WTC11 (cell line): ENCODE measurements at regions not wholly inside any gene's neighbourhood (a gene's known extent, or its start where the extent isn't known, plus 50 kb on each side); places are given as distances from the start of the nearest gene placed in this dataset.

Source experiments
- ATAC-seq: fragments of 200-7000 bp; cut with Tn5 transposase; 2 replicates; pipeline ENCODE4 v1.10.0; 2021; ENCODE audit warnings: mild to moderate bottlenecking, moderate library complexity
- CTCF ChIA-PET: fragments of 300-600 bp; sonication (Branson Sonifier 250); formaldehyde crosslinking; loops from one replicate; lab custom pipeline; 2021; ENCODE audit warnings: antibody characterized with exemption; lab: Charles Lee
- POLR2A ChIA-PET: fragments of 350-600 bp; sonication (Branson Sonifier 250); formaldehyde crosslinking; loops from one replicate; lab custom pipeline; 2021; ENCODE audit warnings: antibody characterized with exemption; lab: Charles Lee
- DNase-seq: peaks from one replicate; pipeline ENCODE4 v3.0.0; 2021; ENCODE audit warnings: low spot score
- H3K27ac Mint-ChIP-seq: 2 replicates; pipeline ENCODE4 v1.8.0; 2021; ENCODE audit warnings: mixed read lengths
- H3K27me3 Mint-ChIP-seq: 2 replicates; pipeline ENCODE4 v1.8.0; 2021; ENCODE audit warnings: low read depth, mild to moderate bottlenecking, moderate library complexity, mixed read lengths
- H3K36me3 Mint-ChIP-seq: 2 replicates; pipeline ENCODE4 v1.8.0; 2021; ENCODE audit warnings: mixed read lengths
- H3K4me1 Mint-ChIP-seq: 2 replicates; pipeline ENCODE4 v1.8.0; 2022; ENCODE audit warnings: mixed read lengths
- H3K4me3 Mint-ChIP-seq: 2 replicates; pipeline ENCODE4 v1.8.0; 2021; ENCODE audit warnings: mild to moderate bottlenecking, moderate library complexity, mixed read lengths
- H3K9me3 Mint-ChIP-seq: 2 replicates; pipeline ENCODE4 v1.8.0; 2021; ENCODE audit warnings: mixed read lengths
- AR ChIP-seq: fragments of 250-450 bp; sonication (Bioruptor Pico); IDR thresholded peaks from 2 replicates; pipeline ENCODE4 v1.9.0; 2021; ENCODE audit warnings: mild to moderate bottlenecking
- E2F1 ChIP-seq: sonication (generic); formaldehyde crosslinking; IDR thresholded peaks from 2 replicates; pipeline ENCODE4 v1.8.0; 2022; ENCODE audit warnings: mild to moderate bottlenecking, missing genetic modification reagents
- E2F5 ChIP-seq: sonication (generic); formaldehyde crosslinking; IDR thresholded peaks from 2 replicates; pipeline ENCODE4 v1.8.1; 2022; ENCODE audit warnings: mild to moderate bottlenecking, moderate library complexity, missing genetic modification reagents
- ELF4 ChIP-seq: sonication (generic); formaldehyde crosslinking; IDR thresholded peaks from 2 replicates; pipeline ENCODE4 v1.8.1; 2022; ENCODE audit warnings: low read depth, mild to moderate bottlenecking, moderate library complexity, missing genetic modification reagents
- ERG ChIP-seq: fragments of 250-450 bp; sonication (Bioruptor Pico); IDR thresholded peaks from 2 replicates; pipeline ENCODE4 v1.8.0; 2021; ENCODE audit warnings: mild to moderate bottlenecking
- ETV6 ChIP-seq: sonication (generic); formaldehyde crosslinking; IDR thresholded peaks from 2 replicates; pipeline ENCODE4 v1.8.1; 2022; ENCODE audit warnings: mild to moderate bottlenecking, missing genetic modification reagents
- GABPB1 ChIP-seq: sonication (generic); formaldehyde crosslinking; IDR thresholded peaks from 2 replicates; pipeline ENCODE4 v1.8.1; 2023; ENCODE audit warnings: mild to moderate bottlenecking, missing genetic modification reagents
- NR1H2 ChIP-seq: sonication (generic); formaldehyde crosslinking; IDR thresholded peaks from 2 replicates; pipeline ENCODE4 v1.9.0; 2021; ENCODE audit warnings: mild to moderate bottlenecking, moderate library complexity, missing genetic modification reagents
- USF1 ChIP-seq: sonication (generic); formaldehyde crosslinking; IDR thresholded peaks from 2 replicates; pipeline ENCODE4 v1.8.0; 2022; ENCODE audit warnings: mild to moderate bottlenecking, missing genetic modification reagents
- ZNF138 ChIP-seq: sonication (generic); formaldehyde crosslinking; conservative IDR thresholded peaks from 2 replicates; pipeline ENCODE4 v1.8.1; 2022; ENCODE audit warnings: mild to moderate bottlenecking, moderate library complexity, missing genetic modification reagents
- ZNF416 ChIP-seq: fragments of 250-450 bp; sonication (Bioruptor Pico); IDR thresholded peaks from 2 replicates; pipeline ENCODE4 v1.9.0; 2021; ENCODE audit warnings: mild to moderate bottlenecking, inconsistent platforms
- TF ChIP-seq, protein P1 (sequence below): sonication (generic); formaldehyde crosslinking; IDR thresholded peaks from 2 replicates; pipeline ENCODE4 v1.8.1; 2022; ENCODE audit warnings: low read depth, mild to moderate bottlenecking, moderate library complexity, missing genetic modification reagents, borderline replicate concordance
- TF ChIP-seq, protein P2 (sequence below): fragments of 250-450 bp; sonication (Bioruptor Pico); conservative IDR thresholded peaks from 2 replicates; pipeline ENCODE4 v1.9.0; 2021; ENCODE audit warnings: mild to moderate bottlenecking
- TF ChIP-seq, protein P3 (sequence below): sonication (generic); formaldehyde crosslinking; IDR thresholded peaks from 2 replicates; pipeline ENCODE4 v1.8.0; 2022; ENCODE audit warnings: missing genetic modification reagents
- TF ChIP-seq, protein P4 (sequence below): sonication (generic); formaldehyde crosslinking; IDR thresholded peaks from 2 replicates; pipeline ENCODE4 v1.8.1; 2022; ENCODE audit warnings: low read depth, missing genetic modification reagents, borderline replicate concordance

DNA sequence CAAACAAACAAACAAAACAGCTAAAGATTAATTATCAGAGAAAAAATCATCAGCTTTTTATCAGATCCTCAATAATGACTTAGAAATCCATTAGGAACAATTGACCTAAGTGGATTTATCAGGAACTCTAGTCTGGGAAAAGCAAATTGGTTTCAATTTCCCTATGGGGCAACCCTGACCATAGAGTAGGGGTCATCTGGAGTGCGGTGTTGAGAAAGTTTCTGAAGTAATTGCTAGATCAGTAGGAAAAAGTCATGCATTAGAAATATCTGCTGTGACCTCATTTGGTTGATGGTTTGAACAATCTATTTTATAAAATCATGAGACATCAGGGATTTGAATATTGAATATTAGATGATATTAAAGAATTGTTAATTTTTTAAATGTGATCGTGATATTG is 507.9 kb downstream of the TXNL1 start (continued):
- TF ChIP-seq E2F5 (CRISPR knock-in tag) (no peak), NR1H2 (CRISPR knock-in tag) (no peak), ZNF416 (CRISPR knock-in tag) (no peak), AR (CRISPR knock-in tag) (no peak)

DNA sequence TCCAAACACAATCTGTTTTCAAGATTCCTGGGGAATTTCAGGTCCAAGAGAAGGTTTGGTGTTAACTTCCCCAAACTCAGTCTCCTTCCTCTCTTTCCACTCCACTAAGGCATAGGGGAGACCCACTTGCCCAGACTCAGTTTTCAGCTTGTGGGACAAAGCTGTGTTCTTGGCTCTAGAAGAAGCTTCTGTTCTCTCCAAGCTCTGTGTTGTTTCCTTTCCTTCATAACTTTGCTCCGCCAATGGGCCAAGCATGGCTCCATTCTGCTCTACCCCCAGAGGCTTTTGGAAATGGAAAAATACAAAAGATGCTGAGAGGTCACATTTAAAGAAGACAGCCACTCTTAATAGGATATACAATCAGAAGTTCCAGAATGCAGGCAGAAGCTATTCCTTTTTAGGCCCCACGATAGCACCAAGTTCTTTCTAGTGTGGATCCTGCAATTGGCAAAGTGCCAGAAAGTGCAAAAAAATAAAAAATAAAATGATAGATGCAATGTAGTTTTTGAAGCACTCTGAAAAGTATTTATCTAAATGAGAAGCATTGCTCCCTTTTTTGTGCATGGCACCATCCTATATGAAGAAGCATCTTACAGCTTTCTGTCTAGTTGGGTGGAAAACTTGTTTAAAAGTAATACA is 510.1 kb downstream of the TXNL1 start:
- no peak for TF ChIP-seq NR1H2 (CRISPR knock-in tag)
- TF ChIP-seq ELF4: no peak
- TF ChIP-seq, protein P1, sequence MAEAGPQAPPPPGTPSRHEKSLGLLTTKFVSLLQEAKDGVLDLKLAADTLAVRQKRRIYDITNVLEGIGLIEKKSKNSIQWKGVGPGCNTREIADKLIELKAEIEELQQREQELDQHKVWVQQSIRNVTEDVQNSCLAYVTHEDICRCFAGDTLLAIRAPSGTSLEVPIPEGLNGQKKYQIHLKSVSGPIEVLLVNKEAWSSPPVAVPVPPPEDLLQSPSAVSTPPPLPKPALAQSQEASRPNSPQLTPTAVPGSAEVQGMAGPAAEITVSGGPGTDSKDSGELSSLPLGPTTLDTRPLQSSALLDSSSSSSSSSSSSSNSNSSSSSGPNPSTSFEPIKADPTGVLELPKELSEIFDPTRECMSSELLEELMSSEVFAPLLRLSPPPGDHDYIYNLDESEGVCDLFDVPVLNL (CRISPR knock-in tag): no peak
- no peak for TF ChIP-seq E2F1 (CRISPR knock-in tag)
- TF ChIP-seq USF1: no peak
- no peak for TF ChIP-seq GABPB1 (CRISPR knock-in tag)
- TF ChIP-seq ZNF138: no peak
- no peak for TF ChIP-seq ERG (CRISPR knock-in tag)
- TF ChIP-seq, all 79 proteins: peak for 0
- no peak for ATAC-seq
- H3K27ac Mint-ChIP-seq: no peak overlapping the region
- no peak overlapping the region for H3K4me3 Mint-ChIP-seq
- CTCF ChIA-PET: no interaction called here
- H3K4me1 Mint-ChIP-seq: no peaks in the 10 kb centered on the region
- no peaks in the 10 kb centered on the region for H3K36me3 Mint-ChIP-seq
- POLR2A ChIA-PET: no interaction called here
- H3K27me3 Mint-ChIP-seq: no peaks in the 10 kb centered on the region; the same call in 1 of the 2 replicates
- H3K9me3 Mint-ChIP-seq: no peaks in the 10 kb centered on the region
- no peak for DNase-seq

GRCh38 chr18:56127322-56128099 is 510.9 kb downstream of the TXNL1 start:
- DNase-seq (no peak), ATAC-seq (no peak)
- Mint-ChIP-seq H3K9me3 (no peaks in the 10 kb centered on the region), H3K4me3 (no peak overlapping the region), H3K27ac (no peak overlapping the region), H3K36me3 (no peaks in the 10 kb centered on the region), H3K4me1 (no peaks in the 10 kb centered on the region), H3K27me3 (no peaks in the 10 kb centered on the region; the same call in 1 of the 2 replicates)
- POLR2A ChIA-PET: no interaction called here
- CTCF ChIA-PET: no interaction called here
- TF ChIP-seq, protein P2, sequence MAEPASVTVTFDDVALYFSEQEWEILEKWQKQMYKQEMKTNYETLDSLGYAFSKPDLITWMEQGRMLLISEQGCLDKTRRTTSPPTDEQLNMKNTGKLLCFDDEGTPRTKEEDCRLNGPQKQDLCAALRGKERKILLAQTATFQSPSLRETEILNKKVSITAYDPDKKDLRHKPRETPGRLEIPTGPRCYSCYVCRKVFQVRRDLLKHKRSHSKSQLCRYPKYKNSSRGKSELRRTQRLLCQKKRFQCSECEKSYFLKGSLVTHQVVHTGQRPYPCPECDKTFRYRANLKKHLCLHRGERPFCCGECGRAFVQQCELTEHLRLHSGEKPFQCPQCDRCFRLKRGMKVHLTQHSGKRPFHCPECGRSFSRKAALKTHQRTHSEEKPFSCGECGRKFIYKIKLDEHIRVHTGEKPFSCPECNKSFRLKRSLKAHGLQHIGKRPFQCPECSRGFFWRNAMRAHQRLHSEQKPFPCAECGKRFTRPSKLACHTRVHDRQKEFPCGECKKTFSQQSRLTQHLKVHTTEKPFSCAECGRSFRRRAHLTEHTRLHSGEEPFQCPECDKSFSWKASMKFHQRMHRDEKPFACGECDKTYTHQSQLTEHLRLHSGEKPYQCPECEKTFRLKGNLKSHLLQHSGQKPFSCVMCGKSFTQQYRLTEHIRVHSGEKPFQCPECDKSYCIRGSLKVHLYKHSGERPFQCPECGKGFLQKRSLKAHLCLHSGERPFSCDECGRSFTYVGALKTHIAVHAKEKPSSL (CRISPR knock-in tag): no peak
- TF ChIP-seq, protein P3, sequence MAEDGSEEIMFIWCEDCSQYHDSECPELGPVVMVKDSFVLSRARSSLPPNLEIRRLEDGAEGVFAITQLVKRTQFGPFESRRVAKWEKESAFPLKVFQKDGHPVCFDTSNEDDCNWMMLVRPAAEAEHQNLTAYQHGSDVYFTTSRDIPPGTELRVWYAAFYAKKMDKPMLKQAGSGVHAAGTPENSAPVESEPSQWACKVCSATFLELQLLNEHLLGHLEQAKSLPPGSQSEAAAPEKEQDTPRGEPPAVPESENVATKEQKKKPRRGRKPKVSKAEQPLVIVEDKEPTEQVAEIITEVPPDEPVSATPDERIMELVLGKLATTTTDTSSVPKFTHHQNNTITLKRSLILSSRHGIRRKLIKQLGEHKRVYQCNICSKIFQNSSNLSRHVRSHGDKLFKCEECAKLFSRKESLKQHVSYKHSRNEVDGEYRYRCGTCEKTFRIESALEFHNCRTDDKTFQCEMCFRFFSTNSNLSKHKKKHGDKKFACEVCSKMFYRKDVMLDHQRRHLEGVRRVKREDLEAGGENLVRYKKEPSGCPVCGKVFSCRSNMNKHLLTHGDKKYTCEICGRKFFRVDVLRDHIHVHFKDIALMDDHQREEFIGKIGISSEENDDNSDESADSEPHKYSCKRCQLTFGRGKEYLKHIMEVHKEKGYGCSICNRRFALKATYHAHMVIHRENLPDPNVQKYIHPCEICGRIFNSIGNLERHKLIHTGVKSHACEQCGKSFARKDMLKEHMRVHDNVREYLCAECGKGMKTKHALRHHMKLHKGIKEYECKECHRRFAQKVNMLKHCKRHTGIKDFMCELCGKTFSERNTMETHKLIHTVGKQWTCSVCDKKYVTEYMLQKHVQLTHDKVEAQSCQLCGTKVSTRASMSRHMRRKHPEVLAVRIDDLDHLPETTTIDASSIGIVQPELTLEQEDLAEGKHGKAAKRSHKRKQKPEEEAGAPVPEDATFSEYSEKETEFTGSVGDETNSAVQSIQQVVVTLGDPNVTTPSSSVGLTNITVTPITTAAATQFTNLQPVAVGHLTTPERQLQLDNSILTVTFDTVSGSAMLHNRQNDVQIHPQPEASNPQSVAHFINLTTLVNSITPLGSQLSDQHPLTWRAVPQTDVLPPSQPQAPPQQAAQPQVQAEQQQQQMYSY (CRISPR knock-in tag): no peak
- no peak for TF ChIP-seq ETV6 (CRISPR knock-in tag)
- TF ChIP-seq, protein P4, sequence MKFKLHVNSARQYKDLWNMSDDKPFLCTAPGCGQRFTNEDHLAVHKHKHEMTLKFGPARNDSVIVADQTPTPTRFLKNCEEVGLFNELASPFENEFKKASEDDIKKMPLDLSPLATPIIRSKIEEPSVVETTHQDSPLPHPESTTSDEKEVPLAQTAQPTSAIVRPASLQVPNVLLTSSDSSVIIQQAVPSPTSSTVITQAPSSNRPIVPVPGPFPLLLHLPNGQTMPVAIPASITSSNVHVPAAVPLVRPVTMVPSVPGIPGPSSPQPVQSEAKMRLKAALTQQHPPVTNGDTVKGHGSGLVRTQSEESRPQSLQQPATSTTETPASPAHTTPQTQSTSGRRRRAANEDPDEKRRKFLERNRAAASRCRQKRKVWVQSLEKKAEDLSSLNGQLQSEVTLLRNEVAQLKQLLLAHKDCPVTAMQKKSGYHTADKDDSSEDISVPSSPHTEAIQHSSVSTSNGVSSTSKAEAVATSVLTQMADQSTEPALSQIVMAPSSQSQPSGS (CRISPR knock-in tag): no peak
